ENCODE measurements at regions not wholly inside any gene's neighbourhood (a gene's known extent, or its start where the extent isn't known, plus 50 kb on each side); places are given as distances from the start of the nearest gene placed in this dataset.

DNA sequence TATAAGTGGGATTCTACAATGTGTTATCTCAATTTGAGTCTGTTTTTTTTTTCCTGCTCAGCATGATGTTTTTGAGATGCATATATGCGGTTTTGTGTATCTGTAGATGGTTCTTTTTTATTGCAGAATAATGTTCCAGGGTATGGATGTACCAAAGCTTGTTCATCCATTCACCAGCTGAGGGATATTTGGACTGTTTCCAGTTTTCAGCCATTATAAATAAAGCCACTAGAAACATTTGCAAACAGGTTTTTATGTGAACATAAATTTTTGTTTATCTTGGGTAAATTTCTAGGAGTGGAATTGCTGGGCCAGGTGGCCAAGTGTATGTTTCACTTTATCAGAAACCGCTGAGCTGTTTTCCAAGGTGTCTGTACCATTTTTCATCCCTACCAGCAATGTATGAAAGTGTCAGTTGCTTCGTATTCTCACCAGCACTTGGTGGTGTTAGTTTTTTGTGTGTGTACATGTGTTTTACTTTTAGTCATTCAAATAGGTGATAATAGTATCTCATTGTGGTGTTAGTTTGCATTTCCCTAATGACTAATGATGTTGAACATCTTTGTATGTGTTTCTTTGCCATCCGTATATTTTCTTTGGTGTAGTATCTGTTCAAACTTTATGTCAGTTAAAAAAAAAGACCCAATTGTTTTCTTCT lies 124.2 kb downstream of the CEBPB start:
- TF ChIP-seq, protein P1, sequence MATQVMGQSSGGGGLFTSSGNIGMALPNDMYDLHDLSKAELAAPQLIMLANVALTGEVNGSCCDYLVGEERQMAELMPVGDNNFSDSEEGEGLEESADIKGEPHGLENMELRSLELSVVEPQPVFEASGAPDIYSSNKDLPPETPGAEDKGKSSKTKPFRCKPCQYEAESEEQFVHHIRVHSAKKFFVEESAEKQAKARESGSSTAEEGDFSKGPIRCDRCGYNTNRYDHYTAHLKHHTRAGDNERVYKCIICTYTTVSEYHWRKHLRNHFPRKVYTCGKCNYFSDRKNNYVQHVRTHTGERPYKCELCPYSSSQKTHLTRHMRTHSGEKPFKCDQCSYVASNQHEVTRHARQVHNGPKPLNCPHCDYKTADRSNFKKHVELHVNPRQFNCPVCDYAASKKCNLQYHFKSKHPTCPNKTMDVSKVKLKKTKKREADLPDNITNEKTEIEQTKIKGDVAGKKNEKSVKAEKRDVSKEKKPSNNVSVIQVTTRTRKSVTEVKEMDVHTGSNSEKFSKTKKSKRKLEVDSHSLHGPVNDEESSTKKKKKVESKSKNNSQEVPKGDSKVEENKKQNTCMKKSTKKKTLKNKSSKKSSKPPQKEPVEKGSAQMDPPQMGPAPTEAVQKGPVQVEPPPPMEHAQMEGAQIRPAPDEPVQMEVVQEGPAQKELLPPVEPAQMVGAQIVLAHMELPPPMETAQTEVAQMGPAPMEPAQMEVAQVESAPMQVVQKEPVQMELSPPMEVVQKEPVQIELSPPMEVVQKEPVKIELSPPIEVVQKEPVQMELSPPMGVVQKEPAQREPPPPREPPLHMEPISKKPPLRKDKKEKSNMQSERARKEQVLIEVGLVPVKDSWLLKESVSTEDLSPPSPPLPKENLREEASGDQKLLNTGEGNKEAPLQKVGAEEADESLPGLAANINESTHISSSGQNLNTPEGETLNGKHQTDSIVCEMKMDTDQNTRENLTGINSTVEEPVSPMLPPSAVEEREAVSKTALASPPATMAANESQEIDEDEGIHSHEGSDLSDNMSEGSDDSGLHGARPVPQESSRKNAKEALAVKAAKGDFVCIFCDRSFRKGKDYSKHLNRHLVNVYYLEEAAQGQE (IDR thresholded peaks at IDR 0.05; ENCODE audit: borderline replicate concordance) = no peak
- TF ChIP-seq, protein P1 (CRISPR knock-in tag; IDR thresholded peaks at IDR 0.05; ENCODE audit: low read depth) = no peak
- TF ChIP-seq, protein P2, sequence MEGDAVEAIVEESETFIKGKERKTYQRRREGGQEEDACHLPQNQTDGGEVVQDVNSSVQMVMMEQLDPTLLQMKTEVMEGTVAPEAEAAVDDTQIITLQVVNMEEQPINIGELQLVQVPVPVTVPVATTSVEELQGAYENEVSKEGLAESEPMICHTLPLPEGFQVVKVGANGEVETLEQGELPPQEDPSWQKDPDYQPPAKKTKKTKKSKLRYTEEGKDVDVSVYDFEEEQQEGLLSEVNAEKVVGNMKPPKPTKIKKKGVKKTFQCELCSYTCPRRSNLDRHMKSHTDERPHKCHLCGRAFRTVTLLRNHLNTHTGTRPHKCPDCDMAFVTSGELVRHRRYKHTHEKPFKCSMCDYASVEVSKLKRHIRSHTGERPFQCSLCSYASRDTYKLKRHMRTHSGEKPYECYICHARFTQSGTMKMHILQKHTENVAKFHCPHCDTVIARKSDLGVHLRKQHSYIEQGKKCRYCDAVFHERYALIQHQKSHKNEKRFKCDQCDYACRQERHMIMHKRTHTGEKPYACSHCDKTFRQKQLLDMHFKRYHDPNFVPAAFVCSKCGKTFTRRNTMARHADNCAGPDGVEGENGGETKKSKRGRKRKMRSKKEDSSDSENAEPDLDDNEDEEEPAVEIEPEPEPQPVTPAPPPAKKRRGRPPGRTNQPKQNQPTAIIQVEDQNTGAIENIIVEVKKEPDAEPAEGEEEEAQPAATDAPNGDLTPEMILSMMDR (IDR thresholded peaks at IDR 0.05 in 2 of 3, conservative IDR thresholded peaks at IDR 0.05 in 1 of 3; ENCODE audit: insufficient read depth in 2 of 3, low read depth in 1 of 3, low read length in 3 of 3) = no peak

All from K562 (cell line).